GM19351 (cell line): ENCODE measurements at regions not wholly inside any gene's neighbourhood (a gene's known extent, or its start where the extent isn't known, plus 50 kb on each side); places are given as distances from the start of the nearest gene placed in this dataset.
"Not testable (repeated sequence)": the region's sequence is repeated elsewhere in the genome, so short reads cannot be mapped to it uniquely, and the experiment has no call there.

Source experiments
- ATAC-seq: cut with Tn5 transposase; IDR thresholded peaks from one replicate; pipeline ENCODE4 v1.9.1; 2021; ENCODE audit warnings: mild to moderate bottlenecking, moderate library complexity; ENCODE audit not compliant: unreplicated experiment

GRCh38 chr17:77085926-77086432 lies 54.8 kb upstream of the SEC14L1 start:
- ATAC-seq: no peak

DNA sequence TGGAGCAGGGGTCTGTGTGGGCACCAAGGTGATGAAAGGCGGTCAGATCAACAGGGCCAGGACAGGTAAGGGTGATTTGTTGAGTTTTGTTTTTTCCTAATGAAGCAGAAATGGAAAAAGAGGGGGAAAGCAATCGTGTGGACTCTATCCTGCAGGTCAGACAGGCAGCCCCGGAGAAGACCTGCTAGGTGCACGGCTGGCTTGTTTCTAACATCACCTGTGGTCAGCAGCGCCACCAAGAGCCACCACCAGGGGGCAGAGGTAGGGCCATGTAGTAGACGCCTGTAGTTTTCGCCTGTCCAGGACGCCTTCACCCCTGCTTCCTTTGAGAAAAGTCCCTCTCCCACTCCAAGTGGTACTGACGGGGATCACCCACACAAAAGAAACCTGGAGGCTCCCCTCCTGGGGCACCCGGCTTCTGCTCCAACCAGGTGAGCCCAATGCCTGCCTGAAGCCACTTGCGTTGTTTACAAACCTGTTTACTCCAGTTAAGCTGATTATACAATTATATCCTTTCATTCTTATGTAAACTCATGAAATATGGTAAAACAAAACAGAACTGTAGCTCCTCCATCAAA lies 54.2 kb upstream of the SEC14L1 start:
- peak; percentile 43 for ATAC-seq

- no peak for ATAC-seq
Observed at GRCh38 chr17:77087650-77088454, 52.9 kb upstream of the SEC14L1 start.

GRCh38 chr17:77088455-77089123 lies 52.2 kb upstream of the SEC14L1 start:
- peak; percentile 79 for ATAC-seq

- no peak for ATAC-seq
Observed at GRCh38 chr17:77089124-77089490, 51.7 kb upstream of the SEC14L1 start.

GRCh38 chr17:77089949-77090348 lies 50.8 kb upstream of the SEC14L1 start:
- not testable (repeated sequence) for ATAC-seq

- ATAC-seq: no peak
Observed at GRCh38 chr17:77090476-77090875, 50.3 kb upstream of the SEC14L1 start.
